IPS DF 4.7 (cell line): ENCODE measurements at regions not wholly inside any gene's neighbourhood (a gene's known extent, or its start where the extent isn't known, plus 50 kb on each side); places are given as distances from the start of the nearest gene placed in this dataset.
"Not testable (repeated sequence)": the region's sequence is repeated elsewhere in the genome, so short reads cannot be mapped to it uniquely, and the experiment has no call there.

ENCODE experiments used
- DNase-seq: peaks from one replicate; pipeline ENCODE4 v3.0.0-alpha.2; 2013; ENCODE audit warnings: low spot score; ENCODE audit errors: extremely low read depth

DNA sequence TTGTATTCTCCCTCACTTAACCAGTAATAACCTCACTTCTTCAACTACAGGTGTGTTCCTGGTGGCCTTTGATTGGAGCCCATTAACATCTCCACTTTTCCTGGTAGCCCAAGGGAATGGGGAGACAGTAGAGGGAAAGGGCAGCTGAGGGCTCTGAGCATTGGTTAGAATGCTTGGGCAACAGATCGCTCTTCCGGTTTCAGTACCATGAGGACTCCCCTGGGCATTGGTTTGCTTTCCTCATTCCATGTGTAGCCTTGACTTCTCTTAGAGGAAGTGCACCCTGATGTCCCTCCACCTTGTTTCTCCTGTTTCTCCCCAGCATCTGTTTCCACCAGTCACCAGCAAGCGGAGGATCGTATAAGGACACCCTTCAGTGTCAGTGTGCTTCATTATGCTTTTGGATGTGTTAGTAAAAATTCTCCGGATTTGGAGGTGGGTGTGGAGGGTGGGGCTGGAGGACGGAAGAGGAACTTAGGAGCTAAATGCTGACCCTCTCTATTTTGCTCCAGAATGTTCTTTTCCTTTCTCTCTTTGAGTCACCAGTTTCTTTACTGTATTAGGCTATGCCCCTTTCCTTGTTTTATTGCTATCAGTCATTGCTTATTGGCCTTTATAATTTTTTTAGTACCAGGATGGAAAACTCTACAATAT lies 50.6 kb upstream of the ZNG1B start:
- DNase-seq, result not testable (repeated sequence)

DNA sequence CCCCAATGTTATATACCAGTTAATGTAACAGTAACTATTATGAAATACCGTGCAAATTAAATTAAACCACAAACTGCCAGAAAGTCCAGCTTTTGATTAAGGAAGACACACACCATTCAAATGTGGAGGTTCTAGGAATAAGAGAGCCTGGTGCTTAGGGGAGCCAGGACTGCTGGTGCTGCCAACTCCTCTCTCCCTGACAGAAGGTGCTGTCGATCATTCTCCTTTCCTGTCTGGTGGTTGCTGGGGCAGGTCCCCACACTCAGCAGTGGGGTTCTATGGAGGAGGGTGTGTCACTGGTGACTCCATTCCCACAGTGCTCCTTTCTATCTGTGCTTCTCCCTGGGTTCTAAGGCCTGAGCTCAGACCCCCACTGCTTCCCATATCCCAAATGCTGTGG lies 57.9 kb upstream of the ZNG1B start:
- not testable (repeated sequence) for DNase-seq

GRCh38 chr2:113376913-113377445 lies 60.5 kb upstream of the ZNG1B start:
- DNase-seq, result no peak

DNA sequence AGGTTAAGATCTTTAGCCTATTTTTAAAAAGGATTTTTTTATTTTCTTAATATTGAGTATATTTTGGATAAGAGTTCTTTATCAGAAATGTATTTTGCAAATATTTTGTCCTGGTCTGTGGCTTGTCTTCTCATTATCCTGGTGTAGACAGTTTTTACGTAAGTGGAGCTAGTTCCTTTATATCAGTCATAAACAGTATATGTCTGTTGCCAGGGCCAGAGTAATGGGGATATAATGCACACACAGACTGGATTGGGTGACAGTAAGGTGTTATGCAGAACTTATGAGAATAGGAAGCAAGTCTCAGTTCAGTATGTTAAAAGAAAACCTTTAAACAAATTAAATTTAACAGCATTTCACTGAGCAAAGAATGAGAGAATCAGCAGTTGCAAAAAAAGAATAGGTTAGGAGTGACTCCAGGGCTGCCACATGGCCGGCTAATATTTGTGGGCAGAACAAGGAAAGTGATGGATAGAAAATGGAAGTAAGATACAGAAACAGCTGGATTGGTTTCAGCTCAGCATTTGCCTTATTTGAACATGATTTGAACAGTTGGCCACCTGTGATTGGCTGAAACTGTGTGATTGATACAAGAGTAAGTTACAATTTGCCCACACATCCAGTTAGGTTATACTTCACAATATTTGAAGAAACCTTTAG lies 61.1 kb upstream of the ZNG1B start:
- DNase-seq, result no peak

- not testable (repeated sequence) for DNase-seq
Measured at GRCh38 chr2:113374857-113375256, 62.6 kb upstream of the ZNG1B start.

DNA sequence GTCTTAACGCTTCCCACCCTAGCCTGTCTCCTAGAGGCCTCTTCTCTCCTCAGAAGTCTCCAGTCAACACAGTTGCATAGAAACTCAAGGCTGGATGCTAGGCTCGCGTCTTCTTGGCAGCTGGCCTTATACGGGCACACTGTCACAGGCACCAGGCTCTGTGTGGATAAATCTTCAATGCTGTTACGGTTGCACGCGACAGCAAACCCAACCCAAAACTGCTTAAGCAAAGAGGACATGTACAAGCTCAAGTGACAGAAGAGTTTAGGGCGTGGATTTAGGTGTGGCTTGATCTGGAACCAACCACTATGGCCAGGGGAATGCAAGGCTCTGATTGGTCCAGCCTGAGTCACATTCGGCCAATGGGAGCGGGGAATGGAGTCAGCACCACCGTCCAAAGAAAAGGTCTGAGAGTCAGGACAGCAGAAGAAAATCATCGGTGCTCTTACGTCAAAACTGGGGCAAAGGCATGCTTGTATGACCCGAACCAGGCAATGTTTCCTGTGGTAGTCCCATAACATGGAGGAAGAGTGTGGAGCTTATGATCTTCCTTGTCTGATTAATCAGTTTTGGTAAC lies 65.1 kb upstream of the ZNG1B start:
- not testable (repeated sequence) for DNase-seq

GRCh38 chr2:113370478-113371091 lies 66.9 kb upstream of the ZNG1B start:
- DNase-seq, result peak; percentile 41

DNA sequence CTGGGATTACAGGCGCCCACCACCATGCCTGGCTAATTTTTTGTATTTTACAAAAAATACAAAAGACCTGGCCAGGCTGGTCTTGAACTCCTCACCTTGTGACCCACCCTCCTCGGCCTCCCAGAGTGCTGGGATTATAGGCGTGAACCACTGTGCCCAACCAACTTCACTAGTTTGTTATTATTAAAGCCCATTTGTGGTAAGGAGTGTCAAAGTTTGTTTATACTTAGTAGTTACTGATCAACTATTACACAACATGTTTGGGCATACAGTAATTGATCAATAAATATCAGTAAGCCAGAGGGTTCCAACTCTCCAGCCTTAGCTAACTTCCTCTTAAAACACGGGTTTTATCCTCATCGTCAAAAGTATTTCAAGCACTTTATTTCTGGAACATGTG lies 67.5 kb upstream of the ZNG1B start:
- DNase-seq, result no peak

DNA sequence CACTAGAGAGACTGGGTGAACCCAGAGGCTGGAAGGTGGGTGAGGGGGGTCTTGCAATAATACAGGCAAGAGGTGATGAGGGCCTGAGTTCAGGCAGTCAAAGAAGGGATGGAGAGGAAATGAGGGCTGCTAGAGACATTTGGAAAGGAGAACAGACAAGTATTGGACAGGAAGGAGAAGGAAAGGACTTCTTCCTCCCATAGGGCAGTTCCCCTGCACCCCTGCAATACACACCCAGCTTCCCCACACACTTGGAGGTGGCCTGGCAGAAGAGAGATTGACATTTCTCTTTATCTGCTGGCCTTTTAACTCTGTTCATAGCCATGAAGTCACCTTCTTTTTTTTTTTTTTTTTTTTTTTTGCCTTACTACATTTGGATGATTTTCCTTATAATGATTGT lies 68.9 kb upstream of the ZNG1B start:
- DNase-seq, result not testable (repeated sequence)

- DNase-seq, result not testable (repeated sequence)
Measured at GRCh38 chr2:113366821-113367220, 70.7 kb upstream of the ZNG1B start.

DNA sequence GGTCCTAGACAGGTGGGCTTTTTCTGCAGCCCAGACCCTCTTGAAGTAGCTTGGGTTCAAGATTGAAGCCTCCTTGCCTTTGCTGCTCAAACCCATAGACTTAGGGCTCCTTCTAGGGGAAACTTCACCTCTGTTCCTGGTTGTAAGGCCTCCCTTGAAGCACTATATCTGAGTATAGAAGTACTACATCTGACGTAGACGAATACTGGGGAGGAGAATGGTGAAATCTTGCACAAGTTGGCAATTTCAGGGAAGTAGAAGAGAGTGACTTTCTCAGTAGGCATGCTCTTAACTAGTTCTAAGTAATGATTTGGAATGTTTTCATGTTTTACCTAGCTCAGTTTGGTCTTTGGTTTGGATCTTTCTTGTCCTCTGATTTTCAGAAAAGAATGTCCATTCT lies 71.7 kb upstream of the ZNG1B start:
- not testable (repeated sequence) for DNase-seq

DNA sequence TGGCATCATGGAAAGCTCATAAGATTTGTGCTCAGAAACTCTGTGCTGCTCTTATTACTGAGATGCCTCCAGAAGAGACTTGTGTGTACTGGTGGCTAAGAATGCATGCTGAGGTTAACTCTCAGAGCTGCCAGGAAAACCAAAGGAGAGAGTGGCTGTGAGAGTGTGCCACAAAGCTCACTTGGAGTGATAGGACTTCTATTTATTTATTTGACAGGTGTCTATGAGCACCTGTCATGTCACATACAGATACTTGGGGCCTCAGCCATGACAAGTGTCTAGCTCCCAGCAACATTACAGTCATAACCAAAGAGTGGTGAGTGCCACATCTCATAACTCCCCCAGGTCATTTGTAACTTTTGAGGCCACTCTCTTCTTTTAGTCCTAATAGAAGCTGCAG lies 72.2 kb upstream of the ZNG1B start:
- not testable (repeated sequence) for DNase-seq

DNA sequence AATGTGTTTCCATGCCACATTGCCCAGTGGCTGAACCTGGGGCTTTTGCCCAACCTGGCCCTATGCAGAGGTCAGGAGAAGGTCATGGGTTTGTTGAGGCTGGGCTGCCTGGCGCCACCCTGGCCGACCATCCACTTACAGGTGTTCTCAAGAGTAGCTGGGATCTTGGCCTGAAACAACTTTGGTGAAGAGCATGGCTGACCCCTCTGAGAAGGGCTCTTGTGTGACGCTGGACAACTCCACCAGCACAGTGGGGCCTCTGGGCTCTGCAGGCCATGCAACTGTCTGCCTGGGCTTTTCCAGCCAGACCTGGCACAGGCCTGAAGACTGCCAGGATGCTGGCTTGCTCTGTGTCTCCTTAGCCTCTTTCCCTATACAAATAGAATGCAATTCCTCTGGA lies 76.4 kb upstream of the ZNG1B start:
- DNase-seq, result no peak

DNA sequence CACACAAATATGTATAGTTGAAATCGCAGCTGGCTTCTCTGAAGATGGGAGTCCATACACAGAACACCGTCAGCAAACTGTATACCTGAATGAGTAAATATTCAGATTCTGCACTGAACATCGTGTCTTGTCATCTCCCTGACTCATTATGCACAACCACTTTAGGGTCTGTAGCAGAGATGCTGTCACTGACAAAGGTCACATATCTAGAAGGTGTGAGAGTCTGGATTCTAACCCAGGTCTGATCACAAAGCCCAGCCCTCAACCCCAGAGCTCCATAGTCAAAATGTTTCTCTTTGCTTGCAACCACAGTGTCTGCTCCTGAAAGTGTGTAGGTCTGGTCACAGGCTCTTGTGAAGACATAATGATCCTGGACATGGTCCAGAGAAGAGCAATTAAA lies 78.3 kb upstream of the PAX8 start:
- DNase-seq, result no peak

DNA sequence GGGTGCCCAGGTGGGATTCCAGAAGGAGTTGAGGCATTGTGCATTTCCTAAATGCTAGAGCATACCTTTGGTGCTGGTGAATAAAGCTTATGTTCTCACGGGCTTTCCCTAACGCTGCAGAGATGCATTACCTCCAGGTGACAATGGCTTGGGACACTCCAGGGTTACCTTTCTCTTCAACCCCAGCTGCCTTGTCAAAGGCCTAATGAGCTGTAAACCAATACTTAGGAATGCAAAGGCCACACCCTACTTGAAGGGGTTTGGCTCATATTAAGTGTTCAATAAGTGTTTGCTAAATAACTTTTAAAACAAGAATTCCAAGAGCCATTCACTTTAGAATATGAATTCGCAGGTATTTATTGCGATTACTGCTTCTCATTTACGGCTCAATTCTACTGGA lies 77.6 kb upstream of the PAX8 start:
- DNase-seq, result not testable (repeated sequence)

- not testable (repeated sequence) for DNase-seq
Measured at GRCh38 chr2:113355339-113356015, 76.8 kb upstream of the PAX8 start.

DNA sequence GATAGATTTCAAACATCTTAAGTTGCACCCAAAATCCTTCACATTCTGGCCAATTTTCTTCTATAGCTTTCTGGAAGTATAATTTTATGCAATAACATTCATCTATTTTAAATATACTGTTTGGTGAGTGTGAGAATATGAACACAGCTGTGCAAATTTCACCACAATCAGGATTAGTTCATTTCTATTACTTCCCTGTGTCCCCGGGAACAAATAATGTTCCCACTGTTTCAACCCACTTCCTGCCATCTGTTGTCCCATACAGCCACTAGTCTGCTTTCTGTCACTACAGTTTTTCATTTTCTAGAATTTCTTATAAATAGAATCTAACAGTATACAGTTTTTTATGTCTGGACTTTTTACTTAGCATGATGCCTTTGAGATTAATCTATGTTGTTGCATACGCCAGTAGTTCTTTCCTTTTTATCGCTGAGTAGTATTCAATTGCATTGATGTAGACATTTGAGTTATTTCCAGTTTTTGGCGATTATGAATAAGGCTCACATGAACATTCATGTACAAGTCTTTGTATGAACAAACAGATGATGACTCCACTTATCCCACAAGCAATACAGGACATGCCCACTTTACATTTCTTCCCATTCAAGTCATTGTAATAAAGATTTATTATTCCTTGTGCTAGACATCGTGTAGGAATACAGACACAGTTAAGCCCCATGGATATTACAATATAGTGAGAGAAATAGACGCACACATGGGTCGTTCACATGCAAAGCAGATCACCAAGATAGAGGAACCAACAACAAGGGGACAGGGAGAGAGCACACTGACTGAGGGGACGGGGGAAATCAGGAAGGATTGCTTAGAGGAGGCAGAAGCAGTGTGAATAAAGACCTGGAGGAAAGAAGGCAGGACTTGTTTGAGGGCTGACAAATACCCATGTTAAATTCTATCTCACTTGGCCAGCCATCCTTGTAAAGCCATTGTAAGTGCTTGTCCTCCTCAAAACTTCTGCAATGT lies 72.9 kb upstream of the PAX8 start:
- DNase-seq, result no peak

GRCh38 chr2:113343800-113344199 lies 65.1 kb upstream of the PAX8 start:
- DNase-seq, result not testable (repeated sequence)

DNA sequence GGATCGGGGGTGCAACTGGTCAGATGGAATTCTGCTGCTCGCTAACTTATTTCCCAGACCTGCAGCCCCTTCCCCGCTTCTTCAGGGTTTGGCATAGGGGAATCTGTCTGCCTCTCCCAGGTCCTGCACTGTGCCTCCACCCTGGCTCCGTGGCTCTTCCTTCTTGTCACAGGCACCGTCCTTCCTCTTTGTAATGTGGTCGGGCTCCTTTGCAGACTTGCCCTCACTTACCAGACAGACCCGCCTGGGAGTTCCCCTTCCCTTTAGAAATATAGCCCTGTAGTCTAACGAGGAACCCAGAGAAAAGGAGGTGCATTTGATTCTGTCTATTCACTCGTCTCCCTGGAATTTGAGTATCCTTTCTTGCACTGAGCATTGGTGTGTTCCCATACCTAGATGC lies 63.9 kb upstream of the PAX8 start:
- no peak for DNase-seq

DNA sequence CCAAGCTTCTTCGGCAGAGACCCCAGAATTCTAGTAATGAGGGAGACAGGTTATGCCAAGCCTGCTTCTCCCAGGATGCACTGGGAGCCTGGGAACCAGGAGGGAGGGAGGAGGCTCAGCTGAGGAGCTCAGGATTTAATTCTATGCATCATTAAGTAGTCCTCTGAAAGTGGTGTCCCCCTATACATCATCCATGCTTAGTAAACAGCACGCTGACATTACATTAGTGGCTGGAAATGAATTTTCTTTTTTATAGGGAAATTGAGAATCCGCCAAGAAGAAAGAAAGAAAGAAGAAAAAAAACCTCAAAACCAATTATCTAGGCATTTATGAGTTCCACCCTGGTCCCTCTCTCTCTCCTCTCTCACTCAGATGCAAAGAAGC lies 63.1 kb upstream of the PAX8 start:
- DNase-seq, result not testable (repeated sequence)
